ENCODE measurements at regions not wholly inside any gene's neighbourhood (a gene's known extent, or its start where the extent isn't known, plus 50 kb on each side); places are given as distances from the start of the nearest gene placed in this dataset.
"Not testable (repeated sequence)": the region's sequence is repeated elsewhere in the genome, so short reads cannot be mapped to it uniquely, and the experiment has no call there.

DNA sequence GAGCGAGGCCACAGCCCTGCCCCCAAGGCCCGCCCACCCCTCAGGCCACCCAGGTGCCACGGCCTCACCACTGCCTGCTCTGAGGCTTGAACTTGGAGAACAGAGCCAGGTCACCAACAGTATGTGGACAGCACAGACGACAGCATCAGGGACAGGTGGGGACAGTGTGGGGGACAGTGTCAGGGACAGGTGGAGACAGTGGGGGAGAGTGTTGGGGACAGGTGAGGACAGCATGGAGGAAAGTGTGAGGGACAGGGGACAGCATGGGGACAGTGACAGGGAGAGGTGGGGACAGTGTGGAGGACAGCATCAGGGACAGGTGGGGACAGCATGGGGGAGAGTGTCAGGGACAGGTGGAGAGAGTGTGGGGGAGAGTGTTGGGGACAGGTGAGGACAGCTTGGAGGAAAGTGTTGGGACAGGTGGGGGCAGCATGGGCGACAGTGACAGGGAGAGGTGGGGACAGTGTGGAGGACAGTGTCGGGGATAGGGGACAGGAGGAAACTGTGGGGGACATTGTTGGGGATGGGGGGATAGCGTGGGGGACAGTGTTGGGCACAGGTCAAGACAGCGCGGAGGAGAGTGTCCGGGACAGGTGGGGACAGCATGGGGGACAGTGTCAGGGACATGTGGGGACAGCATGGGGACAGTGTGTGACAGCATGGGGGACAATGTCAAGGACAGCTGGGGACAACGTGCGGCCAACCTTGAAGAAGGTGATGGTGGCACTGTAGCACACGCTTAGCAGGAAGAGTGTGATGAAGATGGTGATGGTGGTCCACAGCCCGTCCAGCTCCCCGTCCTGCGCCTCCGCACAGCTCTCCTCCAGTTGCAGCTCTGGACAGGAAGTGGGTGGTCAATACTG, 114.9 kb downstream of the TMEM121 start:
- no peak for DNase-seq (ENCODE audit: low read depth)

DNA sequence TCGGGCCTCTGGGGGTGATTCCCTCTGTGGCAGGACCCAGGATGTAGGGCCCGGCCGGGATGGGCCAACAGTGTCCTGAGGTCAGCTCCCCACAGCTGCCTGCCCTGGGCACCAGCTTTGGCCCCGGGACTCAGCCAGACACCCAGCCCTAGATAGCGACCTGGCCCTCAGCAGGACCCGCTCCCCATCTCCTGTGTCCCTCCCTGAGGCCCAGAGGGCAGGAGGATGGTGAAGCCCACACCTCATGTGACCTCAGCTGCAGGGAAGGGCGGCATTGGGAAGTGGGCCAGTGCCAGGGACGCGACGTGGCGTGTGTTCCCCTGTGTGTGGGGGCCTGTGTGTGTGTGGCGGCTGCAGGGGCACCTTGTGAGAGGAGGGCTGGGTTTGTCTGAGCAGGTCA, 115.6 kb downstream of the TMEM121 start:
- not testable (repeated sequence) for DNase-seq (ENCODE audit: low read depth)

More for the DNA sequence above, 114.9 kb downstream of the TMEM121 start:
- TF ChIP-seq MYC (IDR thresholded peaks at IDR 0.05; ENCODE audit: low read depth, low read length) (no peak), POLR2A (IDR thresholded peaks at IDR 0.05; ENCODE audit: extremely low read depth, insufficient read length) (no peak)
- TF ChIP-seq, protein P1, sequence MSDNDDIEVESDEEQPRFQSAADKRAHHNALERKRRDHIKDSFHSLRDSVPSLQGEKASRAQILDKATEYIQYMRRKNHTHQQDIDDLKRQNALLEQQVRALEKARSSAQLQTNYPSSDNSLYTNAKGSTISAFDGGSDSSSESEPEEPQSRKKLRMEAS (IDR thresholded peaks at IDR 0.05; ENCODE audit: low read depth, low read length): no peak
- TF ChIP-seq, protein P2, sequence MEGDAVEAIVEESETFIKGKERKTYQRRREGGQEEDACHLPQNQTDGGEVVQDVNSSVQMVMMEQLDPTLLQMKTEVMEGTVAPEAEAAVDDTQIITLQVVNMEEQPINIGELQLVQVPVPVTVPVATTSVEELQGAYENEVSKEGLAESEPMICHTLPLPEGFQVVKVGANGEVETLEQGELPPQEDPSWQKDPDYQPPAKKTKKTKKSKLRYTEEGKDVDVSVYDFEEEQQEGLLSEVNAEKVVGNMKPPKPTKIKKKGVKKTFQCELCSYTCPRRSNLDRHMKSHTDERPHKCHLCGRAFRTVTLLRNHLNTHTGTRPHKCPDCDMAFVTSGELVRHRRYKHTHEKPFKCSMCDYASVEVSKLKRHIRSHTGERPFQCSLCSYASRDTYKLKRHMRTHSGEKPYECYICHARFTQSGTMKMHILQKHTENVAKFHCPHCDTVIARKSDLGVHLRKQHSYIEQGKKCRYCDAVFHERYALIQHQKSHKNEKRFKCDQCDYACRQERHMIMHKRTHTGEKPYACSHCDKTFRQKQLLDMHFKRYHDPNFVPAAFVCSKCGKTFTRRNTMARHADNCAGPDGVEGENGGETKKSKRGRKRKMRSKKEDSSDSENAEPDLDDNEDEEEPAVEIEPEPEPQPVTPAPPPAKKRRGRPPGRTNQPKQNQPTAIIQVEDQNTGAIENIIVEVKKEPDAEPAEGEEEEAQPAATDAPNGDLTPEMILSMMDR (IDR thresholded peaks at IDR 0.05; ENCODE audit: low read depth, low read length): no peak
- no peak overlapping the region for H3K4me3 ChIP-seq (ENCODE audit: low read depth, low read length)

DNA sequence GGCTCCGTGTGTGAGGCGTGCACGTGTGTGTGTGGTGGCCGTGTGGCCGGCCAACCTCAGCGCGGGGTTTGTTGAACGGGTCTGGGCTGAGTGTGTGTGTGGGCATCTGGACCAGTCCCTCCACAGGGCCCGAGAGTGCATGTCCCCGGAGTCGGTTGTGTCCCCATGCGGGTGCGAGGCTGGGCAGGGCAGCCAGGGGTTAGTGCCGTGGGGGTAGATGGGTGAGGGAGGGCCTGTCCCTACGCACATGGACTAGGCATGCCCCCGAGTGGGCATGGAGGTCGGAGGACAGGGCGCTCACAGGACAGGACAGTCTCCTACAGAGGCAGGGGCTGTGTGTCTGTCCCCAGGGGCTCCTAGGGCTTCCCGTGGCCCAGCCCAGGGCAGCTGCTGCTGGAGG, 116.1 kb downstream of the TMEM121 start:
- not testable (repeated sequence) for H3K4me3 ChIP-seq (ENCODE audit: low read depth, low read length); DNase-seq (ENCODE audit: low read depth)

More for the DNA sequence above, 115.6 kb downstream of the TMEM121 start:
- not testable (repeated sequence) for H3K4me3 ChIP-seq (ENCODE audit: low read depth, low read length)

DNA sequence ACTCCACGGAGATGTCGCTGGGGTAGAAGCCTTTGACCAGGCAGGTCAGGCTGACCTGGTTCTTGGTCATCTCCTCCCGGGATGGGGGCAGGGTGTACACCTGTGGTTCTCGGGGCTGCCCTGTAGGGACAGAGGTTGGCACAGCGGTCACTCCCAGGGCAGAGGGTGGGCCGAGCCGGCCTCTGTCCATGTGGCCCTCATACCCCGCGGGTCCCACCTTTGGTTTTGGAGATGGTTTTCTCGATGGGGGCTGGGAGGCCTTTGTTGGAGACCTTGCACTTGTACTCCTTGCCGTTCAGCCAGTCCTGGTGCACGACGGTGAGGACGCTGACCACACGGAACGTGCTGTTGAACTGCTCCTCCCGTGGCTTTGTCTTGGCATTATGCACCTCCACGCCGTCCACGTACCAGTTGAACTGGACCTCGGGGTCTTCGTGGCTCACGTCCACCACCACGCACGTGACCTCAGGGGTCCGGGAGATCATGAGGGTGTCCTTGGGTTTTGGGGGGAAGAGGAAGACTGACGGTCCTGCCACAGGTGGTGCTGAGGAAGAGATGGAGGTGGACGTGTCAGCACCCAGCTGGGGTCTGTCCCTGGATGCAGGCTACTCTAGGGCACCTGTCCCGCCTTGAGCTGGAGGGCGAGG, 117.1 kb downstream of the TMEM121 start:
- DNase-seq (ENCODE audit: low read depth); H3K4me3 ChIP-seq (ENCODE audit: low read depth, low read length): not testable (repeated sequence)

DNA sequence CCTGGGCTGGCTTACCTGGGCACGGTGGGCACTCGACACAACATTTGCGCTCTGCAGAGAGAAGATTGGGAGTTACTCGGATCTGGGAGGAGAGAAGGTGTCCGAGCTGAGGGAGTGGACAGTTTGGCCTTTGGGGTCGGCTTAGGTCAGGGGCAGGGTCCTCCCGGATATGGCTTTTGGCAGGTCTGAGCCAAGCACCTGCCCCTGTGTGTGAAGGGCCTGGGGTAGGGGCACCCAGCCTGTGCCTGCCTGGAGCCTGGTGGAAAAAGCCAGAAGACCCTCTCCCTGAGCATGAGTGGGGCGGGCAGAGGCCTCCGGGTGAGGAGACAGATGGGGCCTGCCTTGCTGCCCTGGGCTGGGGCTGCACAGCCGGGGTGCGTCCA, 117.7 kb downstream of the TMEM121 start:
- DNase-seq (ENCODE audit: low read depth); H3K4me3 ChIP-seq (ENCODE audit: low read depth, low read length): not testable (repeated sequence)

DNA sequence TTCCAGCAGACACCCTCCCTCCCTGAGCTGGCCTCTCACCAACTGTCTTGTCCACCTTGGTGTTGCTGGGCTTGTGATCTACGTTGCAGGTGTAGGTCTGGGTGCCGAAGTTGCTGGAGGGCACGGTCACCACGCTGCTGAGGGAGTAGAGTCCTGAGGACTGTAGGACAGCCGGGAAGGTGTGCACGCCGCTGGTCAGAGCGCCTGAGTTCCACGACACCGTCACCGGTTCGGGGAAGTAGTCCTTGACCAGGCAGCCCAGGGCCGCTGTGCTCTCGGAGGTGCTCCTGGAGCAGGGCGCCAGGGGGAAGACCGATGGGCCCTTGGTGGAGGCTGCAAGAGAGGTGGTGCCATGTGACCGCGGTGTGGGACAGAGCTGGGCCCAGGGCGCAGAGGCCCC, 118.1 kb downstream of the TMEM121 start:
- H3K4me3 ChIP-seq (ENCODE audit: low read depth, low read length); DNase-seq (ENCODE audit: low read depth): not testable (repeated sequence)

DNA sequence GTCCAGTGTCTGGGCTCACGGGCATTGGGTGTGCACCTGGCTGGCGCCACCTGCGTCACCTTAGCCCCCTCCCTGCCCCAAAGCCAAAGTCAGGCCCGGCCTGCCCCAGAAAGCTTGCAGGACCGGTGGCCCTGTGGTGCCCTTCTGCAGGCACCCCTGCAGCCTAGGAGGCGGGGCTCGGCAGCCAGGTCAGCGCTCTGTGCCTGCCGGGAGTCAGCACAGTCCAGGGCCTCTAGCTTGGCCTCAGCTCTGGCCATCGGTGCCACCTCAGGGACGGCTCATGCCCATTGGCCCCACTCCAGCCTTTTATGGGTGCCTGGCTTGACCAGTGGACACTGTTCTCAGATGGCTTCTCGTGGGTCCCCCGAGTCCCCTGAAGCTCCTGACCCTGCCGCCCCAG, 118.5 kb downstream of the TMEM121 start:
- DNase-seq (ENCODE audit: low read depth); H3K4me3 ChIP-seq (ENCODE audit: low read depth, low read length): not testable (repeated sequence)

DNA sequence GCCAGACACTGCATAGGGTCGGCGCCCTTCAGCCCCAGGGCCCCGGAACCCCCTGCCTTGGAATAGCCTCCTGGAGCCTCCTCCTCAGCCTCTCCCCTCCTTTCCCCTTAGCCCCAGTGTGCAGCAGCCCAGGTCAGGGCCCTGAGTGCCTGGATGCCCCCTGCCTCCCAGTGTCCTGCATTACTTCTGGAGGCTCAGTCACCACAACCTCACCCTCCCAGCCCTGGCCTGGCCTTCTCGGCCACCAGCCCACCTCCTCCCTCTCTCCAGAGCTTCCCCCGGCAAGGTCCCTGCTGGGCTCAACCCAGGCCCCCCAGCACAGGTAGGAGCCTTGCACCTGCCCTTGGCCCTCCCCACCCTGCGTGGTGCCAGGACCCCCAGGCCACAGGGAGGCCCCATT, 119.0 kb downstream of the TMEM121 start:
- H3K4me3 ChIP-seq (ENCODE audit: low read depth, low read length); DNase-seq (ENCODE audit: low read depth): not testable (repeated sequence)

DNA sequence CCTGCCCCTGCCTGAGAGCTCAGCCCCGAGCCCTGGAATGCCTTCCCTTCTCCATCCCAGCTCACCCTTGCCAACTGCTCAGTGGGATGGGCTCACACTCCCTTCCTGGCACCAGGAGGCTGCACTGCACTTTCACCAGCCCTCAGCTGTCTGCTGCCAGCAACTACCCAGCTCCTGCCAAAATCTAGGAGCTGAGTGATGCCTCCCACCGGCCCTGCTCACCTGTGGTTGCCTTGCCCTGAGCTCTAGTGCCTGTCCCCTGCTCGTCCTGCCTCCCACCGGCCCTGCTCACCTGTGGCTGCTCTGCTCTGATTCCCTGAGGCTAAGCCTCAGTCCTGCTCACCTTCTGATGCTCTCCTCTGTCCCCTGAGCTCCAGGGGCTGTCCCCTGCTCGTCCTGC, 119.8 kb downstream of the TMEM121 start:
- H3K4me3 ChIP-seq (ENCODE audit: low read depth, low read length): no peak overlapping the region
- TF ChIP-seq, protein P1 (IDR thresholded peaks at IDR 0.05; ENCODE audit: low read depth, low read length): no peak
- TF ChIP-seq, protein P2 (IDR thresholded peaks at IDR 0.05; ENCODE audit: low read depth, low read length): no peak
- TF ChIP-seq MYC (IDR thresholded peaks at IDR 0.05; ENCODE audit: low read depth, low read length) (no peak), POLR2A (IDR thresholded peaks at IDR 0.05; ENCODE audit: extremely low read depth, insufficient read length) (no peak)
- DNase-seq (ENCODE audit: low read depth): no peak

DNA sequence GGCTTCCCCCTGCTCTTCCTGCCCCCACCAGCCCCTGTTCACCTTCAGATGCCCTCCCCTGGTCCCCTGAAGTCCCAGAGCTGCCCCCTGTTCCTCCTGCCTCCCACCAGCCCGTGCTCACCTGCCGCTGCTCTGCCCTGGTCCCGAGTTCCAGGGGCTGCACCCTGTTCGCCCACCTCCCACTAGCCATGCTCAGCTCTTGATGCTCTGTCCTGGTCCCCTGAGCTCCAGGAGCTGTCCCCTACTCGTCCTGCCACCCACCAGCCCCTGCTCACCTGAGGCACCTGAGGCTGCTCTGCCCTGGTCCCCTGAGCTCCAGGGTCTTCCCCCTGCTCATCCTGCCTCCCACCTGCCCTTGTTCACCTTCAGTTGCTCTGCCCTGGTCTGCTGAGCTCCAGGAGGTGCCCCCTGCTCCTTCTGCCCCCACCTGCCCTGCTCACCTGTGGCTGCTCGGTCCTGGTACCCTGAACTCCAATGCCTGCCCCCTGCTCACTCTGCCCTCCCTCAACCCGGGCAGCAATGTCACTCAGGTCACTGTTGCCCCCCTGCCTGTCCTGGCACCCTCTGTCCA, 120.4 kb downstream of the TMEM121 start:
- DNase-seq (ENCODE audit: low read depth); H3K4me3 ChIP-seq (ENCODE audit: low read depth, low read length): not testable (repeated sequence)

DNA sequence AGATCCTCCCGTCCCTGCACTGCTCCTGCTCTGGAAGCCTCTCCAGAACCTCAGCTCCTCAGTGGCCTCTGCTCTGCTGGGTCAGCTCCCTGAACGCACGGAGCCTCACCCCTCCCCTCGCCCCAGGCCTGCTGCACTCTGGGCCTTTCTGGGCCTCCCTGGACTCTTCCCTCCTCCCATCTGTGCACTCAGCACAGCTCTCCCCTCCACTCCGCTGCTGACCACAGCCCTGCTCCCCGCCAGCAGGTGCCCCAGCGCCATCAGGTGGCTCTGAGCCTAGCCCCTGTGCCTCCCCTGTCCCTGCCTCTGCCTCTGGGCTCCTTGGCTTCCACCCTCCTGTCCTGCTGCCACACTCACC, 121.0 kb downstream of the TMEM121 start:
- DNase-seq (ENCODE audit: low read depth); H3K4me3 ChIP-seq (ENCODE audit: low read depth, low read length): not testable (repeated sequence)

All from NB4 (cell line).